ENCODE measurements at regions not wholly inside any gene's neighbourhood (a gene's known extent, or its start where the extent isn't known, plus 50 kb on each side); places are given as distances from the start of the nearest gene placed in this dataset.

DNA sequence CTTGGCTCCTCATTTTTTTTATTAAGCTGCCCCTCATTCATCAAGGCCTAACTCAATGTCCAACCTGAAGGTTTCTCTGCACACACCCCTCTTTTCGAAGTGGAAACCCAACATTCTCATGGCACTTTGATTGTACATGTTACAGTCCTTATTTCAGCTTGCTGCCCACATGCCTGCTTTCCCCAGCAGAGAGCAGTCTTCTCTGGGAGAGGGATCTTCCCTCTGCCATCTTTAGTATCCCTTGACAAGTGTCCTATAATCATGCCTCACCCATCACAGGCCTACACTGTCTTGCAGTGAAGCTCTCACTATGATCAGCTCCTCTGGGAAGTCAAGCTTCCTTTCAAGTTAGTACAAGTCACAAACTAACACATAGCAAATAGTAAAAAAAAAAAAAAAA, 175.1 kb downstream of the ACER2 start:
- Histone ChIP-seq H3K4me1 (no peaks in the 10 kb centered on the region), H3K9me3 (peaks cover 0 to 16% (median 0%) of the 10 kb centered on the region in 11 donors), H3K27me3 (no peaks in the 10 kb centered on the region), H3K27ac (no peak overlapping the region), H3K4me3 (no peak overlapping the region), H3K36me3 (no peaks in the 10 kb centered on the region)
- TF ChIP-seq, protein P1, sequence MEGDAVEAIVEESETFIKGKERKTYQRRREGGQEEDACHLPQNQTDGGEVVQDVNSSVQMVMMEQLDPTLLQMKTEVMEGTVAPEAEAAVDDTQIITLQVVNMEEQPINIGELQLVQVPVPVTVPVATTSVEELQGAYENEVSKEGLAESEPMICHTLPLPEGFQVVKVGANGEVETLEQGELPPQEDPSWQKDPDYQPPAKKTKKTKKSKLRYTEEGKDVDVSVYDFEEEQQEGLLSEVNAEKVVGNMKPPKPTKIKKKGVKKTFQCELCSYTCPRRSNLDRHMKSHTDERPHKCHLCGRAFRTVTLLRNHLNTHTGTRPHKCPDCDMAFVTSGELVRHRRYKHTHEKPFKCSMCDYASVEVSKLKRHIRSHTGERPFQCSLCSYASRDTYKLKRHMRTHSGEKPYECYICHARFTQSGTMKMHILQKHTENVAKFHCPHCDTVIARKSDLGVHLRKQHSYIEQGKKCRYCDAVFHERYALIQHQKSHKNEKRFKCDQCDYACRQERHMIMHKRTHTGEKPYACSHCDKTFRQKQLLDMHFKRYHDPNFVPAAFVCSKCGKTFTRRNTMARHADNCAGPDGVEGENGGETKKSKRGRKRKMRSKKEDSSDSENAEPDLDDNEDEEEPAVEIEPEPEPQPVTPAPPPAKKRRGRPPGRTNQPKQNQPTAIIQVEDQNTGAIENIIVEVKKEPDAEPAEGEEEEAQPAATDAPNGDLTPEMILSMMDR (IDR thresholded peaks at IDR 0.05): no peak
- ATAC-seq (no peak), DNase-seq (no peak)
- 80 to 84% methylated on average over 1 of the region's 1 CpG for WGBS, 2 donors
- intact Hi-C loops (cut with DNase I): loop anchor here in 1 of 10 donors (10.0 kb wide), 1 partner anchor 61 kb away; no protein-coding TSS in a partner anchor

DNA sequence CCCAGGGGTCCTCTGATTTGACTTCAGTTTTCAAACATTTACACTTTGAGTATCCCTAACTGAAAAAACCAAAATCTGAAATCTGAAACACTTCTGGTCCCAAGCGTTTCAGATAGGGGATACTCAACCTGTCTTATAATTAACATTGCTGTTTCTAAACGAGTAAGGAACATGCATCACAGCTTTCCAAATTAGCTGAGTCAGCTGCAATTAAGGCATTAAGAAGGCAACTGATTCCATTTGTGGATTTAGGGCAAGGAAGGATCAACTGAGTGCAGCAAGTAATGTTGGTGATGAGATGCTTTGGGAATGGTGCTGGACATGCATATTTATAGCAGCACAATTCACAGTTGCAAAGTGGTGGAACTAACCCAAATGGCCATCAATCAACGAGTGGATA, 168.6 kb downstream of the ACER2 start:
- no peaks in the 10 kb centered on the region for H3K4me1 ChIP-seq
- intact Hi-C loops (cut with DNase I): no loop called here
- DNase-seq (no peak), ATAC-seq (no peak)
- H3K9me3 ChIP-seq: no peaks in the 10 kb centered on the region
- H3K36me3 ChIP-seq: no peaks in the 10 kb centered on the region
- H3K27ac ChIP-seq: no peak overlapping the region
- TF ChIP-seq, protein P1 (IDR thresholded peaks at IDR 0.05): no peak
- peaks cover 0 to 21% (median 0%) of the 10 kb centered on the region in 7 donors for H3K27me3 ChIP-seq
- 66 to 86% methylated on average over 3 of the region's 3 CpGs for WGBS, 2 donors
- no peak overlapping the region for H3K4me3 ChIP-seq

DNA sequence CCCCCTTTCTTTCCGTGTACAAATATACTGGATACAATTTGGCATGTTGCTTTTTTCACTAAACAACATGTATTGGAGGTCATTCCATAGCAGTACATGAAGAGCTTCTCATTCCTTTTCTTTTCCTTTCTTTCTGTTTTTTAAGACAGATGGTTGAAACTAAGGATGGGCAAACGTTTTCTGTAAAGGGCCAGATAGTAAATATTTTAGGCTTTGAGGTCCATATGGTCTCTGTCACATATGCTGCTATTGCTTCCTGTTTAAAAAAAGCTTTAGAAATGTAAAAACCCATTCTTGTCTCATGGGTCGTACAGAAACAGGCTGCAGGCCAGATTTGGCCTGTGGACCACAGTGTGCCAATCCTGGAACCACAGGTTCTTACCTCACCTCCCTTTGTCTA, 160.1 kb downstream of the ACER2 start:
- H3K36me3 ChIP-seq: no peaks in the 10 kb centered on the region
- H3K4me1 ChIP-seq: no peaks in the 10 kb centered on the region
- no peaks in the 10 kb centered on the region for H3K9me3 ChIP-seq
- 31 to 32% methylated on average over 3 of the region's 3 CpGs for WGBS, 2 donors
- intact Hi-C loops (cut with DNase I): no loop called here
- DNase-seq: no peak
- TF ChIP-seq, protein P1 (IDR thresholded peaks at IDR 0.05): no peak
- H3K27me3 ChIP-seq: peaks cover 0 to 6% (median 0%) of the 10 kb centered on the region in 7 donors
- ATAC-seq: no peak
- no peak overlapping the region for H3K27ac ChIP-seq
- H3K4me3 ChIP-seq: no peak overlapping the region

DNA sequence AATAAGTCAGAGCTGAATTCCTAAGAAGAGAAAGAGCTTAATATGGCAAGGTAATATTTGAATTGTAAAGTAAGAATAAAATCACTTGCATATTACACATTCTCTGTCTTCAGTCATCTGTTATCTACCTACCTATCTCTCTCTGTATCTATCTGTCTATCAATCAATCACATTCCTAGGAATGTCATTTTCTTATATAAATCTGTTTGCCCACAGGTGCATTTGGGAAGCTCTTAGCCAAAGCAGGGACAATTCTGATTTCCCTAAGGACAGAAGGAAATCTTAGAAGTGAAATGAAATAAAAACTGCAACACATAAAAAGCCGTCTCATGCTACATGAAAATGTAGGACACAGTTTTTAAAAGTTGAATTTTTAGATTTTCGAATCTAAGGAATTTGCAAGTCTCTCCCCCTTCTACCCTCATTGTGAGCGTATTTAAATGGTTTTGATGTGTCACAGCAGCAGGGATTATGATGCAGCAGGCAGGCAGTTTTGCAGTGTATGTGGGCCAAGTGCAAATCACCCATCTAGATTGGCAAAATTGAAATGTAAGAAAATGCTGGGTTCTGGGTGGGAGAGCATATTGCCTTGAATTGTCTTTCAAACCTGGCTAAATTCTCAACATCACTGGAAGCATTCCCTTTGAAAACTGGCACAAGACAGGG, 155.7 kb downstream of the ACER2 start:
- H3K4me1 ChIP-seq: no peaks in the 10 kb centered on the region
- H3K4me3 ChIP-seq: no peak overlapping the region
- ATAC-seq (no peak), DNase-seq (no peak)
- TF ChIP-seq, protein P1 (IDR thresholded peaks at IDR 0.05): no peak
- 73 to 75% methylated on average over 3 of the region's 3 CpGs for WGBS, 2 donors
- H3K27ac ChIP-seq: no peak overlapping the region
- H3K9me3 ChIP-seq: no peaks in the 10 kb centered on the region
- intact Hi-C loops (cut with DNase I): no loop called here
- H3K36me3 ChIP-seq: no peaks in the 10 kb centered on the region
- H3K27me3 ChIP-seq: no peaks in the 10 kb centered on the region
